Fibroblast of skin of right quadriceps (primary cell): ENCODE measurements at regions not wholly inside any gene's neighbourhood (a gene's known extent, or its start where the extent isn't known, plus 50 kb on each side); places are given as distances from the start of the nearest gene placed in this dataset.

ENCODE experiments used
- DNase-seq: peaks from one replicate; pipeline ENCODE4 v3.0.0-alpha.2; 2013

DNA sequence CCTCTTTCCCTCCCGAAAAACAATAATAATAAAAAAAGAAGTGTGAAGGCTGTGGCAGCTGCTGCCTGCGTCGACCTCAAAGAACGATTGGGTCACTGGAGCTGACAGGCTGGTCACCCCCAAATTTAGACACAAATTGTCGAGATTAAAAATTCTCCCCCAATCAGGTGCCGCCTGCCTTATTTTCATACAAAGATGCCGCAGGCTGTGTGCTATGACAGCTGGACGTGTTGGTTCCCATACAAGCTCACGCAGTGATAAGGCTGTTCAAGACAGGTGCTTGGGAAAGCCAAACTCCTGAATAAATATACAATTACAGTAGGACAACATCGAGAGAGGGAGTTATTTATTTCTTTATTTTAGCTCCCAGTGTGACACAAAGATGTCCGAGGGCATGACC, 1041.8 kb downstream of the VRK1 start:
- DNase-seq, result no peak

DNA sequence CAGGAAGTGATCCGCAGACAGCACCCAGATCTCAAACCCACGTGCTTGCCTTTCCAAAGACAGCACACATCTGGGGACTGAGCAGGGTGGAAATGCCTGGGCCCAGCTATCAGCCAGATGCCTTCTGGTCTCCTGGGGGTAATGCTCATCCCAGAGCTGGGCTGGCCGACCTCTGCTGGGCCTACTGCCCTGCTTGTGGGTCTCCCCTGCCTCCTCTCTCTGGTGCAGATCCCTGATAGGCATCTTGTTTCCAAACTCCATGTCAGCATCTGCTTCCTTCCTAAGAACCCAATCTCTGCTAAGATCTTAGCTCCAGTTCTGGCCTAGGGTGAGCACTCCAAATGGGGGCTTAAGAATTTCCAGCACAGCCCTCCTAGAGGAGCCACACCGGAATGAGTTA, 1043.0 kb downstream of the VRK1 start:
- no peak for DNase-seq

DNA sequence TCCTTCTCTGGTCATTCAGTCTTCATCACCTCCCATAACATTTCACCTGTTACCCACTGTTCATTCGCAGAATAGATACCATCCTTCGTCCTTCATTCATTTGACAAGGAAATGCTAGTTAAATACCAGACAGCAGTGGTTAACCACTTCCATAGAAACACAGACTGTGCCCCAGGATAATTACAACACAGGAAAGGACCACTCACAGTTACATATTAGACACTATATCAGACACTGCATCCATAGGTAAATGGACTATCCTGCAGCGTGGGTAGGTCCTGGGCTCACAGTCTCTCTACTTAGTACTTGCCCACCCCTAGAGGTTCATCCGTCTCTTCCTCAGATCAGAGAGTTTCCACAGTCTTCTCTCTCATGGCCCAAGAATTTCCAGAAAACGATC, 1044.6 kb downstream of the VRK1 start:
- DNase-seq, result no peak

DNA sequence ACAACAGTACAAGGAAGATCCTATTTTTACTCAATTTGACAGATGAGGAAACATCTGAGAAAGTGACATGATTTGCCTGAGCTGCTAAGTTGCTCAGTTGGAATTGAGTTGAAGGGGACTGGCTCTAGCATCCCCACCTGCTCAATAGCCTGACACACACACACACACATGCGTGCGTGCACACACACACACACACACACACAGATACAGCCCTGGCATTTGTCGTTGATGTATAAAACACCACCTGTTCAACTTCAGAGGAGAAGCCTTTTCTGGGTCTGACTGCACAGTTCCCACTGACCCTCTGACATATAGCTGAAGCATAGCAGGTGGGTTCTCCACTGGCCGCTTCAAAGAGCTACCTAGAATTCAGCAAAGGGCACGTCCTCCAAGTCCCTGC, 1045.9 kb downstream of the VRK1 start:
- no peak for DNase-seq

DNA sequence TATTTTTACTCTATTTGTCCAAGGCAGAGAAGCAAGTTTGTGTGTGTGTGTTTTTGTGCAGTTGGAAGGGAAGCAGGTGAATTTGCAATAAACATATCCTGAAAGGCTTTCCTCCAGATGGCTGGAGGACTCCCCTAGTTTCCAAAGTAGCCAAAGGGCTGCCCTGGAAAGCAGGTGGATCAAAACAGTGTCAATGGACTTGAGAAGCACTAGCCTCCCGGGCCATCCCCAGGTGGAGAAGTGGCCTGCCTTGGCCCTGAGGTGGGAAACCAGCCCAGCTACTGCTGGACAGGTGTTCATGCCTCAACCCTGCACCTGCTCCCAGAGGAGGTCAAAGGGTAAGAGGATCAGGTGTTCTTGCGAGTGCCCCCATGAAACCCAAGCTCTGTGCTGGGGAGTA, 1046.9 kb downstream of the VRK1 start:
- DNase-seq, result no peak

DNA sequence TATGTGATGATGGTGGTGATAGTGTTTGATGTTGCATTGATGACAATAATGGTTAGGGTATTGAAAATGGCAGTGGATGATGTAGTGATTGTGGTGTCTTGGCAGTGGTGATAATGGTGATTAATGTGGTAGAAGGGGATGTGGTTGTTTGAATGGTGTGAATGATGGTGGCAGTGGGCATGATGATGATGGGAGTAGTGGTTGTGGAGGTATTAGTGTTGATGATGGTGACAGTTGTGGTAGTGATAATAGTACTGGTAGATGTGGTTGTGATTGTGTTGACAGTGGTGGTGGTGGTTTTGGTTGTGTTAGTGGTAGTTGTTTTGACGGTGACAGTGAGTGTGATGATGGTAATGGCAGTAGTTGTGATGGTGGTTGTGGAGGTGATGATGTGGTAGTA, 1049.0 kb downstream of the VRK1 start:
- no peak for DNase-seq

DNA sequence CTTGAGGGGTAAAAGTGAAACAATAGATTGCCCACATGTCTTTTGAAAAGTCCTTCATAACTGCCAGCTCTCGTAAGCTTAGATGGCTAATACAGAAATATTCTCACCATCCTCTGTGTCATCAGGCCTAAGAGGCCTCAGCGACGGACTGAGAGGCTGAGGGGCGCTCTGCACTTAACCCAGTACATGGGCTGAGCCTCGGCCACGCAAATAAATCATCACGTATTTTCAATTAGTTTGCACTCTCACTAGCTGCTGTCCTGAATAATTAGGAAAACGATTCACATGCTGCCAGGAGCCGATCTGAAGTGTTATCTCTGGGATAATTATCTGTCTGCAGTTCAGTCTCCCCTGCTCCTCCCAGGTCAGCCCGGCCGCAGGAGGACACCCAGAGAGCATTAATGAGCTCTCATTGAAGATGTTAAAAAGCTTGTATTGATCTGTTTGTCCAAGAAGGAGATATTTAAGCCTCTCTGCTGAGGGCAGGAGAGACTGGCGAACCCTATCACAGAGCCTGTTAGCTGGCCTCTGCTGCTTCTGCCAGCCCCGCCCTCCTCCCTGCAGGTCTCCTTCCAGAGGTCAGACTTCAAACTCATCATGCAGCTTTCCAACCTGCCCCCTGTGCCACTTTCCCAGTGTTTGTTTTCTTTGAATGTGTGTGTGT, 1051.3 kb downstream of the VRK1 start:
- no peak for DNase-seq

DNA sequence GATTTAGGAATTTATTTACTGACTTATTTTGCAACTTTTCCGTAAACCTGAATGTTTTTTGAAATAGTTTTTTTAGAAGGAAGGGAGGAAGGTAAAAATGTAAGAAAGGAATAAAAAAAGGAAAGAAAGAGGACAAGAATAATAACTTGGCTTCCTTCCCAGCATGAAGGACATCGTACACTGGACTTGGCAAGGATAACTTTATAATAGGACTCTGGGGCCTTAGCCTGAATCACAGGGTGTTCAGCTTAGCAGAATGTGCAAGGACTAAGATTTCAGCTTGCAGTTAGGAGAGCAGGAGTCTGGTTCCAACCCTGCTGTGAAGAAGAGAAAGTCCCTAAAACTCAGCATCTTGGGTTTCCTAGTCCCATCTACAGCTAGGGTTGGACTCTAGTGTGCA, 1053.3 kb downstream of the VRK1 start:
- no peak for DNase-seq

DNA sequence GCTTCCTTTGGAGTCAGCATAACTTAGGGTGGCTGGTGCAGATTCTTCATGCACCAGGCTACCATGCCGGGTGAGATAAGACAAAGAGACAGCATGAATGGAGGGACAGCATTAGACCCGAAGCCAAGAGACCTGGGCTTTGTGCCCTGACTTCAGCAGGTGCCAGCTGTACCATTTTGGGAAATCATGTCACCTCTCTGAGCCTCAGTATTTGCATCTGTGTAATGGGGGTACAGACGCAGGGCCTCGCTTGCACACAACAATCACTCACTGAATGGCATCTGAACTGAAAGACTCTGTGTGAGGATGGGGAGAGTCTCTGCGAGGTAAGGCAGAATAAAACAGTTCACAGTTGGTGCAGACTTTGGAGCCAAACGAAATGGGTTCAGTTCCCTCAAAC, 1053.7 kb downstream of the VRK1 start:
- DNase-seq, result no peak

DNA sequence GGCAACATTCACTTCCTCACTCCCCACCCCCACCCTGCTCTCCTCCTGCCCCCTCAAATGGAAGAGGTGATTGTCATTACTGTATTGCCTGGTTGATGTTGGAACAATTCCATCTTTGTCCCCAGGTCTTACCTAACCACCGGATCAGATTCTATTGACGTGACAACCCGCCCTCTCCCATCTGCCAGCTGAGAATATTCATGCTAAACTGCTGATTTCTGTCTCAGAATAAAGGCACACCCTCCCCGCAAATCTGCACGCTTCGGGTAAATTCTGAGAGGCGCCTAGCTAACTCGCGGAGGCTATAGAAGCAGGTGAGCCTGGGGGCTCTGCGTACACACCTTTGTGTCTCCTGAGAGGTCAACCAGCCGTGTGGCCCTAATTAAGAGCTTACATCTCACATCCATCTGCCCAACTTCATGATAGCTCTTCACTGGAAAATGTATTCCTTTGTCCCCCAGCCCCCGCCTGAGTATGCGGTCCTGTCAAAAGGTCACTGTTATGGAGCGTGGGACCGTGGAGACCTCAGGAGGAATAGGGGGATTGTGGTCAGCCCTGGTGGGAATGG, 1054.3 kb downstream of the VRK1 start:
- no peak for DNase-seq

DNA sequence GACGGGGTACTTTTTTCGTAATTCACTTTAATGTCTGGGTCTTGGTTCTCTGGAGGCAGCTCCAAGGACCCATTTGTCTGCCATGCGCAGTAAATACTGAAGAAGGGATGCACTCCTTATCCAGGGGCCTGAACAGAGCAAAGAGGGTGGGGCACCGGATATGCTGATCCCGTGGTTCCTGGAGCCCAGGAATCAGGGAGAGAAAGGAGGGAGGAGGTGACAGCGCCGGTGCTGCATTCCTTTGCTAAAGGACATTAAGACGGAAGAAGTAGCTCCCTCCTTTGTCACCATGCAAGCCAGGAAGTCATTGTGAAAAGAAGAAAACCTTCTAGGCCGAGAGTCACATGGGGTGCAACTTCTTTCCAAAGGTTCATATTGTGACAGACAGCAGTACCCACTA, 1057.7 kb downstream of the VRK1 start:
- no peak for DNase-seq

DNA sequence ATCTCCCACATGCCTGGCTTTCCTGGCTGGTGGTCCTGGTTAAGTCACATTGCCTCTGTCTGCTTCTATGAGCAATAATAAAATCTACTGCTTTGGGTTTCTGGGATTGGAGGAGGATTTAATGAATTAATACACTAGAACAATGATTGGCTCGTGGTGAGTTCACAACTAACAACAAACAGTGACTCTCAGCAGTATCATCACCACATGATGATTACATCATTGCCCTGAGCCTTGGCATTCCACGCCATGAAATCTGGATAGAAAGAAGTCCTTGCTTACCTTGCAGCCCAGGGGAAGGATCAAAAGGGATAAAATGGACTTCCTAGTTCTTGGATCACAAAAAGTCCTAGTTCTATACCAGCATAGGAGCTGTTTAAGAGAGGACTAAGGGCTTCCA, 1069.0 kb downstream of the VRK1 start:
- DNase-seq, result no peak

DNA sequence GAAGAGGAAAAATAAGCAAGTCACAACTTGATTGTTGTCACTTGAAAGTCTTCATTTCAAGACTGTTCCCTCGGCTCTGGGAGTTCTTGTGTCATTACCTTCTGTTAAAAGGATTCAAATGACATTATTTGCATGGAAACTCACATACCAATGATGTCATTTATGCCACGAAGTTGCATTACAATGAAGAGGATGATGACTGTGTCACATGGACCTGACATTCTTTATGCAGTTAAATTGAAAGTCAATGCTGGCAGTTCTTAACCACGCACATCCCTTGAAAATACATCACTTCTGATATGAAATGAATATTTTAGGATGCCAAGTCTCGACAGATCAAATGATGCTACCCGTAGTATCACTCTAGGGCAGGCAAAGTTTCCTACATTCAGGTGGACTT, 1069.5 kb downstream of the VRK1 start:
- peak; percentile 3 for DNase-seq

DNA sequence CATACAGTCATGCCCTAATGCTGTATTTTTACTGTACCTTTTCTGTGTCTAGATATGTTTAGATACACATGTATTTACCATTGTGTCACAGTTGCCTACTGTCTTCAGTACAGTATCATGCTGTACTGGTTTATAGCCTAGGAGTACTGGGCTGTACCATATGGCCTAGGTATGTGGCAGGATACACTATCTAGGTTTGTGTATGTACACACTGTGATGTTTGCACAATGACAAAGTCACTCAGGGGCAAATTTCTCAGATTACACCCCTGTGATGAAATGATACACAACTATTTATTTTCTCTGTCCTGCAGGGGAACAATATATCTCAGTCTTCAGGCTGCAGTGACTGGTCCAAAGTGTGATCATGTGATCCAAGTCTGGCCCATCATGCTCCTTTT, 1076.1 kb downstream of the VRK1 start:
- no peak for DNase-seq

DNA sequence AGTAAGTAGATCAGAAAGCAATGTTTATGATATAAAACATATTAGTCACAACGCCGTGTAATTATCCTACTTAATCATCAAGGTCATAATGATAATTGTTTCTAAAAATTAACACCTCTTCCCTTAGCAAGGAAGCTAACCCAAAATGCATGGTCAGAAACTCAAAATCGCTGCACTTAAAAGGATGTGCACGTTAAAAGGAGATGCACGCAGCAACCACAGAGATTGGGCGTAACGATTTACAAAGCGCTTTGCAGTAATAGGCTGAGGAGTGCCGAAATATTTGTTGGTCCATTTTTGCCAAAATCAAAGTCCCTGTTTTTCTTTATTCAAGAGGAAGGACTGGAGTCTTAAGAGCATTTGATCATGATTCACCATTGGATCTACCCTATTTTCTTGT, 1077.2 kb downstream of the VRK1 start:
- DNase-seq, result no peak

DNA sequence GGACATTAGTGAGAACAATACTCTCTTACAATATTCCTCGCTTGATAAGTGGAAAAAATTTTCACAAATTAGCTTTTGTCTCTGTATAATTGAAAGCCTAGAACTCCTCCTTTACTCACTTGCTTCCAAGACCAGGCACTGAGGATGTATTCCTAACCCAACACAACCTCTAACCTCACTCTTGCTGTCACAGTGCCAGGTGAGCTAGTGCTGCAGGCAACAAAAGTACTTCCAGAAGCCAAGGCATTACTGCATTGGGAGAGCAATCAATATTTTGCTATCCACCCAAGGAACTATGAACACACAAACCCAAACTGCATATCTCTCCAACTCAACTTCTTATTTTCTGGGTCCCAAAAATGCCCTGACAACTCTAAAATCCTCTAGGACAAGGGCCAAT, 1081.0 kb downstream of the VRK1 start:
- no peak for DNase-seq

DNA sequence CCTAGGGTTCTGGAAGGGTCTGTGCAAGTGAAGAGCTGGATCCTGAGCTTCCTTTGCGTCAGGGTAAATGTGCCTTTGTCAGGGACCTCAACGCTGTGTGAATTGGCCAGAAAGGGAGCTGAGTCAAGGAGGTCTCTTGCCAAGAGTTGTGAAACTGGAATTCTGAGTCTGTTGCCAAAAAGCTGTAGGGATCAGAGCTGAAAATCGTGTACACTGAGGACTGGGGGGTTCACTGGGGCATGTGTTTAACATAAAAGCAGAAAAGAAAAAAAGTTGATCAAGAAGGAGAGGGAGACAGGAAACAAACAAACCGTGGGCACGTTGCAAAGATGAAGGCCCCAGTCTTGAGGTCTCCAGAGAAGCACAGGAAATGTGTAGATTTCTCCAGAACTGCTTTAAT, 1081.5 kb downstream of the VRK1 start:
- peak; percentile 79 for DNase-seq

DNA sequence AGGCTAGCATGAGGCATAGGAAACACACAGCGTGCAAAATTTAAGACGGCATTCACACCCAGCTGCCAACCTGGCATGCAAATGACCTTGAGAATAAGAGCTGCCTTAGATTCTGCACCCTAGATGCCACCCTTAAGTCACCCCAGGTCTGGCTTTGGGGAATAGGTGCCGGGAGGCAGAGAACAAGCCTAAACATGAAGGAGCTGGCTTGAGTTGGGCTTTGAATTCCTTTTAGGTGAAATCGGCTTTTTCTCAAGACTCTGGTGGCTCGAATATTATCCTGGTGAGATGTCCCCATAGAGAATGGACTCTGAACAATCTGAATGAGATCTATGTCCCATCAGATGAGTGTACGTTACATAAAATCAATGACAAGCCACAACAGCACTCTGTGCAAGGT, 1090.5 kb downstream of the VRK1 start:
- DNase-seq, result no peak

DNA sequence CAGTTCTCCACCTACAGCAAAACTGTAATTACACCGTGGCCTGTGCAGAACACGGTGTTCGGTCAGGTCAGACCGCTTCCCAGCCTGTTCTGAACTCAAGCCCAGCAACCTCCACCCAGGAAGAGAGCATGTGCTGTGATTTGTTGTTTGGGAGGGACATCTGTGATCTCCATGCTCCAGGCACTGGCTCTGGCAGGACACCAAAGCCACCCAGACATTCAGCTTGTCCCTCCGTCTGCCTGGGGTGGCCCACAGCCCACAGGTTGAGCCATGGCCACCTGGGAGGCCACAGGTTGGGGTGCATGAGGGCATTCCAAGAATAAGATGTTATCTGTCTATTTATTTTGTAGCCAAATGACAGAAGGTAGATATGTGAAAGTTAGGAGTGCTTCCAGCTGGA, 1091.1 kb downstream of the VRK1 start:
- no peak for DNase-seq

DNA sequence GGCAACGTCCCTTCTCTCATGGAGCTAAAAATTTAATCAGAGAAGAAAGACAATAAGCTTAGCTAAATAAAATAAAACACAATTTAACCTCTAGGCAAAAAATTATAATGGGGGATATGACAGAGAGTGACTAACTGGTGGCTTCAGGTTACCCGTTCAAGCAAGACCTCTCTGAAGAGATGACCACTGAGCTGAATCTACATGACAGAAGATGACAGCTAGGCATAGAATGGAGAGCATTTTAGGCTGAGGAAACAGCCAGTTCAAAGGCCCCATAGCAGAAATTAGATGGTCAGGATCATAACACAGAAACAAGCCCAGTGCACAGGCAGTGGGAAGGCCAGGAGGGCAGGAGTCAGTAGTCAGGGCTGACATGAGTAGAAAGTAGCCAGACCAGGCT, 1094.3 kb downstream of the VRK1 start:
- no peak for DNase-seq

DNA sequence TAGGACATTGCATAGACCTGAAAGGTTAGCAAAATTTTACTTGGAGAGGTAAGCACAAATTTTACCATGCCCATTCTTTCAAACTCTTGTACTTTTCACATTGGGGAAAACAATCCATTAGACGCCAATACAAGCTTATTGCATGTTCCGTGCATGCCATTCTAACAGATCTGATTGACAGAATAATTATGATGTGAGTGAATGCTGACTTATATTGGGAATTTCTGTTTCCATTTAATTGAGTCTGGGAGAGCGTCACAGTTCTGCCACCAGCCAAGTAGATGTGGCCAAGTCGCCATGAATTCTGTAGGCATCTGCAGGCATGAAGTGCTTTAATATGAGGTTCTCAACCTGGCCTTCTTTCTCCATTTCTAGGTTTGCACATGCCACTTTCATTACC, 1097.4 kb downstream of the VRK1 start:
- DNase-seq, result no peak

DNA sequence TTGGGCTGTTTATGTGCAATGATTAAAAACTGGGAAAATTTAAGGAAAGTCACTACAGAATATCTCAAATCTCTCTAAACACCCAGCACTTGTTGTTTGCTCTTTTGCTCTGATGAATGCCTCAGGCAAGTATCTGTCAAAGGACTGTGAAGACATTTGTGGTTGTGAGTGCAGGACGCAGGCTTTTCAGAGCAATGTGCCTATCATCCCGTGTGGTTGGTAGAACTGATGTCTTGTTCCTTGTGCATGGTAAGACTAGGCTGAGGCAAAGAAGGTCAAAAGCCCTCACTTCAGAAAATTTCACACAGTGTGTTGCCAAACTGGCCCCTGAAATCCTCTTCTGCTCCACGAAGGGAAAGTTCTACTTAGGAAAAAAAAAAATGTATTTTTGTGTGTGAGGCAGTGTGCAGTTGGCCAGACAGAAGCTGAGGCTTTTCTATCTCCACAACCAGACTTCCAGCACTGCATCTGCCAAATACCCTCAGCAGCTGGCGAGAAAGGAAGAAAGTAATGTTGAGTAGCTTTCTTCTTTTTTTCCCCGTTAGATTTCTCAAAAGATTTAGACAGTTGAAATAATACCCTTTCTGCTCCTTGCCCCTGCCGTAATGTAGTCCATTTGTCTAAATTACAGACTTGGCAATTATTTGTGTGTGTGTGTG, 1103.1 kb downstream of the VRK1 start:
- DNase-seq, result no peak

DNA sequence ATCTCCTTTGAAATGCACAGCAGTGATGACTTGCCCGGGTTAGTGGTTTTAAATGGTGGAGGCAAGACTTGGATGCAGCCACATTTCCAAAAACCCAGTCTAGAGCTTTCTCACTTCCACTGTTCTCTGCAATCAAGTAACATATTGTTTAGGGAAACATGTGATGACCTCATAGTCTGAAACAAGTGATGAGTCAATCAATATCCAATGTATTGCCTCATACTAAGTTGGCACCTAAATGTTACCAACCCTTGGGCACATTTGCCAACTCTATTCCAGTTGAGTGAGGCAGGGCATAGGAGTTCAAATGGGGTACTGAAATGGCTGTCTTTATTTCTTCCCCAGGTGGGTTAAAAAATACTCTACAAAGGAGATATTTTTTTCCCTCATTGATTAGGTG, 1105.4 kb downstream of the VRK1 start:
- no peak for DNase-seq

DNA sequence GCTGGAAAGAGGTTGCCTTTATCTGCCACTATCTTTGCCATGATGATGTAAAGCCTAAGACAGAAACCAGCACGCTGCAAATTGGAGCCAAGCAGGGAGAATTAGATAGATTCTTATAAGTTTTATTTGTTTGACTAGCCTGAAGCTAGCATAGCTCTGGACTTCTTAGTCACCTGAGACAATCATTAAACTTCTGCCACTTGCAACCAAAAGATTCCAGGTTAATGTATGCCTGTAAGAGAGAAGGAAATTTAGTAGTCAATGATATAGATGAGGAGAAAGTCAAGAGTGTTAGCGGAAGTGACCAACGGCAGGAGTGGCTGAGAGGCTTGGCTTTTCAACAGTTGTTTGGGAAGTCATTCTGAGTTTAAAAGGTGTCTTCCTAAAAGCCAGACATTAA, 1106.6 kb downstream of the VRK1 start:
- DNase-seq, result no peak

DNA sequence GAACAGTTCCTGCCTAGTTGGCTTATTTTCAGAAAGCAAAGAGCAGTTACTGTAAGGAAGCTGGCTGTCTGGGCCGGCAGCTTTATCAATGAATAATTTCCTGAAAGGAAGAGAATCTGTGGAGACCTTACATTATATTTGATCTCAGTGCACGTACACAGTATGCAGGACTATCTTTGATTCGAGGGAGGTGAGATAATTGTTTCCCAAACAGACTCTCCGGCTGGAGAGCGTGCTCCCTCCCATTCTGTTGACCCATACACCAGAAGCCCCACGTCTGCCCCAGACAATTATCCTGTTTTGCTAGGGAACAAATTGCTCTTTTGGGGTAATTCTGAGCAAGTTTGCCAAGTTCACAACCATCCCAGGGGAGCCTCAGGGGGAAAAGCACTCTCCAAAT, 1115.0 kb downstream of the VRK1 start:
- DNase-seq, result no peak
